Adrenal gland (tissue), 5 donors: ENCODE measurements at regions not wholly inside any gene's neighbourhood (a gene's known extent, or its start where the extent isn't known, plus 50 kb on each side); places are given as distances from the start of the nearest gene placed in this dataset.

ENCODE experiments used
- CTCF ChIP-seq, 6 experiments: fragments of 450-650 bp in 4 of 6; fragments of 200-600 bp in 2 of 6; sonication (generic) in 1 of 6; IDR thresholded peaks; 1 replicate in 5 of 6; 2 replicates in 1 of 6; pipeline versions ENCODE4 v1.5.1 to v1.8.0; 2016 to 2021; ENCODE audit warnings: antibody characterized with exemption in 6 of 6, mild to moderate bottlenecking in 2 of 6, moderate library complexity in 1 of 6
- POLR2A ChIP-seq, 2 donors: fragments of 450-650 bp; IDR thresholded peaks; one replicate each; pipeline ENCODE4 v1.6.1; 2017; ENCODE audit warnings: antibody characterized with exemption in 2 of 2, mild to moderate bottlenecking in 2 of 2, moderate library complexity in 1 of 2
- donor health status: DM: no; HTN: no; CAD: no.

GRCh38 chr6:163958646-163959045 is 544.1 kb downstream of the QKI start:
- no peak for TF ChIP-seq POLR2A (IDR thresholded peaks at IDR 0.05)
- no peak for TF ChIP-seq CTCF (IDR thresholded peaks at IDR 0.05)
